ENCODE measurements at regions not wholly inside any gene's neighbourhood (a gene's known extent, or its start where the extent isn't known, plus 50 kb on each side); places are given as distances from the start of the nearest gene placed in this dataset.

- TF ChIP-seq, protein P1, sequence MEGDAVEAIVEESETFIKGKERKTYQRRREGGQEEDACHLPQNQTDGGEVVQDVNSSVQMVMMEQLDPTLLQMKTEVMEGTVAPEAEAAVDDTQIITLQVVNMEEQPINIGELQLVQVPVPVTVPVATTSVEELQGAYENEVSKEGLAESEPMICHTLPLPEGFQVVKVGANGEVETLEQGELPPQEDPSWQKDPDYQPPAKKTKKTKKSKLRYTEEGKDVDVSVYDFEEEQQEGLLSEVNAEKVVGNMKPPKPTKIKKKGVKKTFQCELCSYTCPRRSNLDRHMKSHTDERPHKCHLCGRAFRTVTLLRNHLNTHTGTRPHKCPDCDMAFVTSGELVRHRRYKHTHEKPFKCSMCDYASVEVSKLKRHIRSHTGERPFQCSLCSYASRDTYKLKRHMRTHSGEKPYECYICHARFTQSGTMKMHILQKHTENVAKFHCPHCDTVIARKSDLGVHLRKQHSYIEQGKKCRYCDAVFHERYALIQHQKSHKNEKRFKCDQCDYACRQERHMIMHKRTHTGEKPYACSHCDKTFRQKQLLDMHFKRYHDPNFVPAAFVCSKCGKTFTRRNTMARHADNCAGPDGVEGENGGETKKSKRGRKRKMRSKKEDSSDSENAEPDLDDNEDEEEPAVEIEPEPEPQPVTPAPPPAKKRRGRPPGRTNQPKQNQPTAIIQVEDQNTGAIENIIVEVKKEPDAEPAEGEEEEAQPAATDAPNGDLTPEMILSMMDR (IDR thresholded peaks at IDR 0.05; ENCODE audit: control insufficient read depth, insufficient read depth, low read depth, low read length, missing control alignments): no peak
- no peak for DNase-seq (ENCODE audit: low read depth)
Measured at GRCh38 chr12:125353871-125354270, 288.6 kb downstream of the AACS start.

DNA sequence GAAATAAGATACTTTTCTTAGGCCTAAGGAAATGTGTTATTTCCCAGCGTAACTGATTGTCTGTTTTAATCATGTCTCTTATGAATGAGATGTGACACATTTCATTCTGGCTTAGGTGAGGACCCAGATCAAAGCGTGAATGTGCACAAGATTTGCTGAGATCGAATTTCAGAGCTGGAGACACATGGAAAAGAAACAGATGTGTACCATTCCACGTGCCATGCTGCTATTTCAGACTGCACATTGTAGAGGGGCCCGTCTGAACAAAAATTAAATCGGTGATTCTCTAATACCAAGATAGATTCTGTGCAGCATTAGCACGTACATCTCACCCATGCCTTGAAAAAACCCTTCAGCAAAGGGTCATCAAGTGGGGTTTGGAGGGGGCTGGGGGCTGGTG, 290.4 kb downstream of the AACS start:
- no peak overlapping the region for H3K4me3 ChIP-seq (ENCODE audit: control insufficient read depth, low read depth, low read length)
- DNase-seq (ENCODE audit: low read depth): no peak
- TF ChIP-seq, protein P1 (IDR thresholded peaks at IDR 0.05; ENCODE audit: control insufficient read depth, insufficient read depth, low read depth, low read length, missing control alignments): no peak

More at GRCh38 chr12:125353871-125354270, 288.6 kb downstream of the AACS start:
- no peak overlapping the region for H3K4me3 ChIP-seq (ENCODE audit: control insufficient read depth, low read depth, low read length)

GRCh38 chr12:125356111-125356510, 290.9 kb downstream of the AACS start:
- DNase-seq (ENCODE audit: low read depth): no peak
- TF ChIP-seq, protein P1 (IDR thresholded peaks at IDR 0.05; ENCODE audit: control insufficient read depth, insufficient read depth, low read depth, low read length, missing control alignments): no peak
- no peak overlapping the region for H3K4me3 ChIP-seq (ENCODE audit: control insufficient read depth, low read depth, low read length)

DNA sequence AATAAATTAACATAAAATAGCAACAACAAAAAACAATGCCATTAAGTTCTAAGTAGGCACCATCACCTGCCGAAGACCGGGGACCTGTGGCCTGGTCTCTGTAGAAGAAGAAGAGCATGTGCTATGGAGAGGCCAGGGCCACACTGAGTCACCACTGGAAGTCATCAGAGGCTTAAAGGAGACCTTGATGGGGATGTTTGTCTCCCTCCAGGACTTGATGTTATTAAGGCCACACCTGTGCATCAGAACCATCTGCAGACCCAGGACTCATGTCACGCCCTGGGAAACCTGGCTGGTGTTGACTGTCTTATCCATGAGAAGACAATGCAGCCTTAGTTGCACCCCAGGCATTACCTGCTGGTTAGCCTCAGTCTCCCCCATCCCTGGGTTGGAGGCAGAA, 292.3 kb downstream of the AACS start:
- TF ChIP-seq, protein P1 (IDR thresholded peaks at IDR 0.05; ENCODE audit: control insufficient read depth, insufficient read depth, low read depth, low read length, missing control alignments): no peak
- no peak overlapping the region for H3K4me3 ChIP-seq (ENCODE audit: control insufficient read depth, low read depth, low read length)
- DNase-seq (ENCODE audit: low read depth): no peak

- DNase-seq (ENCODE audit: low read depth): no peak
- TF ChIP-seq, protein P1 (IDR thresholded peaks at IDR 0.05; ENCODE audit: control insufficient read depth, insufficient read depth, low read depth, low read length, missing control alignments): no peak
- no peak overlapping the region for H3K4me3 ChIP-seq (ENCODE audit: control insufficient read depth, low read depth, low read length)
Measured at GRCh38 chr12:125360540-125360939, 295.3 kb downstream of the AACS start.

DNA sequence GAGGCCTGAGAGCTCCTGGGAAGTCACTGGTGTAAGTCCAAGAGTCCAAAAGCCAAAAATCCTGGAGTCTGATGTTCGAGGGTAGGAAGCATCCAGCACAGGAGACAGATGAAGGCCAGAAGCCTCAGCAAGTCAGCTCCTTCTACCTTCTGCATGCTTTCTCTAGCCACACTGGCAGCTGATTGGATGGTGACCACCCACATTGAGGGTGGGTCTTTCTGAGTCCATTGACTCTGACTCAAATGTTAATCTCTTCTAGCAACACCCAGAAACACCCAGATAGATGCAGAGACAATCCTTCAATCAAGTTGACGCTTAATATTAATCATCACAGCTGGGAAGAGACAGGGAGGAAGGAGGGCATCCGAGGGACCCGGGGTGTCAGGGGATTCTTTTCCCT, 305.8 kb downstream of the AACS start:
- H3K4me3 ChIP-seq (ENCODE audit: control insufficient read depth, low read depth, low read length): no peak overlapping the region
- TF ChIP-seq, protein P1 (IDR thresholded peaks at IDR 0.05; ENCODE audit: control insufficient read depth, insufficient read depth, low read depth, low read length, missing control alignments): no peak
- no peak for DNase-seq (ENCODE audit: low read depth)

DNA sequence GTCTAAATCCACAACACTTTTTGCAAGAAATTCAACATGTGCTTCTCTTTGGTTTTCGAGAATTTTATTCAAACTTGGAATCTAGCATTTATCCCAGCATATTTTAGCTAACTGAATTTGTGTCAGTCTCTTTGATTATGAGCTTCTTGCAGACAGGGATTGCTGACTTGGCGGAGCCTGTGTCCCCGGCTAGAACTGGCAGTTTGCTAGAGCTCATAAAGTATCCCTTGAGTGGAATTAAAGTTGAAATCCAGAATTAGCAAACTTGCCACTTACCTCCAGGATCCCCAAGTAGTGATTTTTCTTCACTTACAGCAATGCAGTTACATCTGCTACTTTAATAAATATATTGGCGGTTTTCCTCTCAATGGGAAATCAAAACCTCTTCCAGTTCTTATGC, 306.9 kb downstream of the AACS start:
- no peak for DNase-seq (ENCODE audit: low read depth)
- H3K4me3 ChIP-seq (ENCODE audit: control insufficient read depth, low read depth, low read length): no peak overlapping the region
- TF ChIP-seq, protein P1 (IDR thresholded peaks at IDR 0.05; ENCODE audit: control insufficient read depth, insufficient read depth, low read depth, low read length, missing control alignments): no peak
